GM23338 (cell line): ENCODE measurements at regions not wholly inside any gene's neighbourhood (a gene's known extent, or its start where the extent isn't known, plus 50 kb on each side); places are given as distances from the start of the nearest gene placed in this dataset.

ENCODE experiments used
- CTCF ChIP-seq, 2 experiments: fragments of 200-600 bp in 1 of 2; sonication (generic) in 1 of 2; conservative IDR thresholded peaks; 2 replicates each; pipeline versions ENCODE4 v1.5.1 to v1.6.1; 2016 to 2017; ENCODE audit warnings: antibody characterized with exemption in 2 of 2, low read depth in 2 of 2, mild to moderate bottlenecking in 2 of 2, moderate library complexity in 1 of 2
- EZH2 ChIP-seq: fragments of 200-600 bp; sonication (generic); IDR thresholded peaks from one replicate; pipeline ENCODE4 v1.8.0; 2017; ENCODE audit warnings: antibody characterized with exemption, mild to moderate bottlenecking, low read depth; ENCODE audit not compliant: unreplicated experiment

DNA sequence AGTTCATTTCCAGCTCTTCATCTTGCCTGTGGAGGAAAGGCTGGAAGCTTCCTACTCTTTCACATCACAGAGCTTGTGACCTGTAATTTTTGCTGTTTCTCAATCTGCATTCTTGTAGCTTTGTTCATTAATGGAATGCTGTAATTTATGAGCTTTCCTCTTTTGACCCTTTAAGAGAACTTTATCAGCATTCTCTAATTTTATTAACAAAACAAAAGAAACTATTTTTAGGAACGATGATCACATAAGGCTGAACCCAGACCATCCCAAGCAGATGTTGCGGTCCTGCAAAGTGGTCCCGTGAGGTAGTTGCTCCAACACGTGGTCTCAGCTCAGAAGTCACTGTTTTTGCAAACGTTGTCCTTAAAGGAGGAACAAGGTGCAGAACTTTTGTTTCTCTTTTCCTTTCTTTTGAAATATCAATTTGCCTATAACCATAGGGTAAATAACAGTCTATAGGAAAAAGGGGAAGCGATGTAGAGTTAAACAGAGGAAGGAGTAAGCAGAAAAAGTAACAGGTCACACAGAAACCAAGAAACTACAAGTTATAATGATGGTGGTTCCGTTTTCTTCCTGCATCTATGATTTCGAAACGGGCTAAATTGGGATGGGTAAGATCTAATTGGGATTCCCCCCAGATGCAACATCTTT is 121.3 kb upstream of the PHACTR1 start:
- no peak for TF ChIP-seq CTCF (conservative IDR thresholded peaks at IDR 0.05; ENCODE audit: low read depth in 2 of 2)
- no peak for TF ChIP-seq EZH2
